Stimulated activated CD8-positive, alpha-beta memory T cell treated with anti-CD3 and anti-CD28 coated beads, Interleukin-7, amount 100 ng/mL, for 1 hour (primary cell): ENCODE measurements at regions not wholly inside any gene's neighbourhood (a gene's known extent, or its start where the extent isn't known, plus 50 kb on each side); places are given as distances from the start of the nearest gene placed in this dataset.
"Not testable (repeated sequence)": the region's sequence is repeated elsewhere in the genome, so short reads cannot be mapped to it uniquely, and the experiment has no call there.

Experiments
- DNase-seq, 2 donors: peaks; one replicate each; pipeline ENCODE4 v3.0.0-alpha.2; 2020; ENCODE audit warnings: low read depth in 2 of 2

DNA sequence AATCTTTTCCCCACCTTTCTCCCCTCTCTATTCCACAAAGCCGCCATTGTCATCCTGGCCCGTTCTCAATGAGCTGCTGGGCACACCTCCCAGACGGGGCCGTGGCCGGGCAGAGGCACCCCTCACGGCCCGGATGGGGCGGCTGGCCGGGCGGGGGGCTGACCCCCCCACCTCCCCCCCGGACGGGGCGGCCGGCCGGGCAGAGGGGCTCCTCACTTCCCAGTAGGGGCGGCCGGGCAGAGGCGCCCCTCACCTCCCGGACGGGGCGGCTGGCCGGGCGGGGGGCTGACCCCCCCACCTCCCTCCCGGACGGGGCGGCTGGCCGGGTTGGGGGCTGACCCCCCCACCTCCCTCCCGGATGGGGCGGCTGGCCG is 85.6 kb downstream of the OR2B2 start:
- DNase-seq: not testable (repeated sequence)

DNA sequence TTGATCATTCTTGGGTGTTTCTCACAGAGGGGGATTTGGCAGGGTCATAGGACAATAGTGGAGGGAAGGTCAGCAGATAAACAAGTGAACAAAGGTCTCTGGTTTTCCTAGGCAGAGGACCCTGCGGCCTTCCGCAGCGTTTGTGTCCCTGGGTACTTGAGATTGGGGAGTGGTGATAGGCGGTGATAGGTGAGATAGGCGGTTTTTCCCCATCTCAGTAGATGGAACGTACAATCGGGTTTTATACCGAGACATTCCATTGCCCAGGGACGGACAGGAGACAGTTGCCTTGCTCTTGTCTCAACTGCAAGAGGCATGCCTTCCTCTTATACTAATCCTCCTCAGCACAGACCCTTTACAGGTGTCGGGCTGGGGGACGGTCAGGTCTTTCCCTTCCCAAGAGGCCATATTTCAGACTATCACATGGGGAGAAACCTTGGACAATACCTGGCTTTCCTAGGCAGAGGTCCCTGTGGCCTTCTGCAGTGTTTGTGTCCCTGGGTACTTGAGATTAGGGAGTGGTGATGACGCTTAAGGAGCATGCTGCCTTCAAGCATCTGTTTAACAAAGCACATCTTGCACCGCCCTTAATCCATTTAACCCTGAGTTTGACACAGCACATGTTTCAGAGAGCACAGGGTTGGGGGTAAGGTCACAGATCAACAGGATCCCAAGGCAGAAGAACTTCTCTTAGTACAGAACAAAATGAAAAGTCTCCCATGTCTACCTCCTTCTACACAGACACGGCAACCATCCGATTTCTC is 86.2 kb downstream of the OR2B2 start:
- not testable (repeated sequence) for DNase-seq

DNA sequence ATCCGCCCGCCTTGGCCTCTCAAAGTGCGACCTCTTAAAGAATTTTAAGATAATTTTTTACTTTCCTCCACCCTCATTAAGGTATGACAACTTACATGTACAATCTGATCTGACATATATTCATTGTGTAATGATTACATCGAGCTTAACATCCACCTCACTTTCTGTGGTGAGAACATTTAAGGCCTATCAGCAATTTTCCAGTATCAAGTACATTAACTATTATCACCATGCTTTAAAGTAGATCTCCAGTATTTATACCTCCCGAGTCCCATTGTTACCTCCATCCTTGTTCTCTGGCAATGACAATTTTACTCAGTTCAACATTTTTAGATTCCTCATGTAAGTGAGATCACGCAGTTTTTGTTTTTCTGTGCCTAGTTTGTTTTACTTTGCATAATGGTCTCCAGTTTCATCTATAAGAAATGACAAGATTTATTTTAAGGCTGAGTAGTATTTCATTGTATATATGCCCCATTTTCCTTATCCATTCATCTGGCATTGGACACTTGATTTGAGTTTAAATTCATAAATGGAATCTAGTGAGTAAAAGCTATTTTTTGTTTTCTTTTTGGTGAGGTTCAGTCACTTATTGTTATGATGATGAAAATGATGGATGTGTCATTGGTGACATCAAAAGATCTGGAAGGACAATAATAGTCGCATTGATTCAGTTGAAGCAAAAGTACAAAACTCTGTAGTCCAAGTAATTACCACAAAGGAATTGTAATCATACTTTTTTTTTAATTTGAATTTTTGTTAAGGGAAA is 87.0 kb downstream of the OR2B2 start:
- no peak for DNase-seq

DNA sequence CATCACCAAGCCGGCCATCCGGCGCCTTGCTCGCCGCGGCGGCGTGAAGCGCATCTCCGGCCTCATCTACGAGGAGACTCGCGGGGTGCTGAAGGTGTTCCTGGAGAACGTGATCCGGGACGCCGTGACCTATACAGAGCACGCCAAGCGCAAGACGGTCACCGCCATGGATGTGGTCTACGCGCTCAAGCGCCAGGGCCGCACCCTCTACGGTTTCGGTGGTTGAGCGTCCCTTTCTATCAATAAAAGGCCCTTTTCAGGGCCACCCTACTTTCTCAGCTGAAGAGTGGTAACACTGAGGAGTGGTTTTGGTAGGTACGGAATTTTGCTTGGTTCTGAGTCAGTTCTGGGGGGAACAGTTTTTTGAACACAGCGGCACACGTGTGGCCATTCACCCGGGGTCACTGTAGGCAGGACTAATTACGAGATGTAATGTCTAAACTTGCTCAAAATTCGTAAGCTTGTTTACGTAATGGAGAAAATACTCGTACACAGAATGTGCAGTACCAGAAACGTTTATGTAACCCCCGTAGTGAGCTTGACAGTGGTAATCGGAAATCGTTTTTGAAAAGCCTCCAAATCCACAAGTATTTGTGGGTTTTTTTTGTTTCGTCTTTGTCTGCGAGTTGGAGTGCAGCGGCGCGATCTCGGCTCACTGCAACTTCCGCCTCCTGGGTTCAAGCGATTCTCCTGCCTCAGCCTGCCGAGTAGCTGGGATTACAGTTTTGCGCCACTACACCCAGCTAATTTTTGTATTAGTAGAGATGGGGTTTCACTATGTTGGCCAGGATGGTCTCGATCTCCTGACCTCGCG is 87.8 kb downstream of the OR2B2 start:
- not testable (repeated sequence) for DNase-seq

DNA sequence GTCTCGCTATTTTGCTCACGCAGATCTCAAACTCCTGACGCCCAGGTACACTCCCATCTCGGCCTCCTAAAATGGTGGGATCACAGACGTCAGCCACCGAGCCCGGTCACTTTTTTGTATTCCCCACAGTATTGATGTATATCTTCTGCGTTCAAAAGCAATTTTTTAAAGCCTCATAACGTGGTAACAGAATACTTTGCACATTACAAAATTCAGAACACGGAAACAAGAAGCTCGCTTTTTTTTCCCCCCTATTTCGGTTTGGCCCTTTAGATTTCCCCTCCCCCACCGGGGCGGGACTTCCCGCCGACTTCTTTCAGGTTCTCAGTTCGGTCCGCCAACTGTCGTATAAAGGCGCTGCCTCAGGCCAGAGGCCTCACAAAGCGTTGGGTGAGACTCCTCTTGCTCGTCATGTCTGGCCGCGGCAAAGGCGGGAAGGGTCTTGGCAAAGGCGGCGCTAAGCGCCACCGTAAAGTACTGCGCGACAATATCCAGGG is 88.4 kb downstream of the OR2B2 start:
- not testable (repeated sequence) for DNase-seq

DNA sequence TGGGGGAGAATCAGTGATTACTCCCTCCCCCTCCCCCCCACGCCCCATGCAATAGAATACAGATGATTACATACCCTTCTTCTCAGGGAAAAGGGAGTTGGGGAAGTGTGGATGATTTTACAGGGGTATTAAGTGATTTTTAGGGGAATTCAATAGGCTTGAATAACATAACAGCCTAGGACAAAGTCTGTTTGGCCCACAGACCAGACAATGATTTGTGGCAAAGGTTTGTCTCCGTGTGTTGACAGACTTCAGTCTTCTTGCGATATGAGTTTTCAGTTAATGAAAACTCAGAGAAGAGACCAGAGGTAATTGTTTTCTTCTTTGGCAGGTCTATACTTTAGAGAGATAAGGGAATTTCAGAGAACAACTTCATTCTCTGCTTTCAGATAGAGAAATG is 95.3 kb downstream of the OR2B2 start:
- DNase-seq: no peak

DNA sequence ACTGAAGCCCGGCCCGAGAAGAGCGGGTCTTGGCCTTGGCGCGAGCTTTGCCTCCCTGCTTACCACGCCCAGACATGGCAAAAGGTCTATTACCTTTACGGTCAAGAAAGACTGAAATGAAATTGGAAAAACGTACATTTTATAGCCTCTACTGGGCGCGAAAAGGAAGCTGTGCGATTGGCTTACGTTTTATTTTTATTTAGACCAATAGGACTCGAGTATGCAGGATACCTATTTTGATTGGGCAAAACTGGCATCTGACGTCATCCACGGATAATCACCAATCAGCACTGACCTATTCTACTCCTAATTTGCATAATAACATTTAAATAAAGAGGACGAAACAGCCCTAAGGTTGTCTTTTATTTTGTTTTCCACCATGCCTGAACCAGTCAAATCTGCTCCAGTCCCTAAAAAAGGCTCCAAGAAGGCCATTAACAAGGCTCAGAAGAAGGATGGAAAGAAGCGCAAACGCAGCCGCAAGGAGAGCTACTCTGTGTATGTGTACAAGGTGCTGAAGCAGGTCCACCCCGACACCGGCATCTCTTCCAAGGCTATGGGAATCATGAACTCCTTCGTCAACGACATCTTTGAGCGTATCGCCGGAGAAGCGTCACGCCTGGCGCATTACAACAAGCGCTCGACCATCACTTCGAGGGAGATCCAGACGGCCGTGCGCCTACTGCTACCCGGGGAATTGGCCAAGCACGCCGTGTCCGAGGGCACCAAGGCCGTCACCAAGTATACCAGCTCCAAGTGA is 97.4 kb downstream of the OR2B2 start:
- no peak for DNase-seq

DNA sequence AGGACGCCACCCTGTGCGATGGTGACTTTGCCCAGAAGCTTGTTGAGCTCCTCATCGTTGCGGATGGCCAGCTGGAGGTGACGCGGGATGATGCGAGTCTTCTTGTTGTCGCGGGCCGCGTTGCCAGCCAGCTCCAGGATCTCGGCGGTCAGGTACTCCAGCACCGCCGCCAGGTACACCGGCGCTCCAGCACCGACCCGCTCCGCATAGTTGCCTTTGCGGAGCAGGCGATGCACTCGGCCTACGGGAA is 97.9 kb downstream of the OR2B2 start:
- DNase-seq: not testable (repeated sequence)

DNA sequence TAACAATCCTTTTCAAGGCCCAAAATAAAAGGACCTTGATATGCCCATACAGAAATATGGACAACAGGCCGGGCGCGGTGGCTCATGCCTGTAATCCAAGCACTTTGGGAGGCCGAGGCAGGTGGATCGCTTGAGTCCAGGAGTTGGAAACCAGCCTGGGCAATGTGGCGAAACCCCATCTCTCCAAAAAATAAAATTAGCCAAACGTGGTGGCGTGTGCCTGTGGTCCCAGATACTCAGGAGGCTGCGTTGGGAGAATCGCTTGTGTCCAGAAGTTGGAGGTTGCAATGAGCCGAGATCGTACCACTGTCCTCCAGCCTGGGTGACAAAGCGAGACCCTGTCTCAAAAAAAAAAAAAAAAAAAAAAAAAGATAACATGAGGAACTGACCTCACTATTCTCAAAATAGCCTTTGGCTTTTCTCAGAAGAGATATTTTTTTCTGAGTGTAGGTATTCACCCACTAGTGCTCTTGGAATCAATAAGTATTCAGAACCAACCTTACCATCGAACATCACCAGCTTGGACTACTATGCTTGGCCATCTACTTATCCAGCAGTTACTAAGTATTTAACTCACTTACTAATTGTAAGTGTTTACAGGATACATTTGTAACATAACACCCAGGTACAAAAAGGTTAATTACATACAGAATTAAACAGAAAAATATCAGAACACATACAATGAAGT is 99.2 kb downstream of the OR2B2 start:
- DNase-seq: no peak

DNA sequence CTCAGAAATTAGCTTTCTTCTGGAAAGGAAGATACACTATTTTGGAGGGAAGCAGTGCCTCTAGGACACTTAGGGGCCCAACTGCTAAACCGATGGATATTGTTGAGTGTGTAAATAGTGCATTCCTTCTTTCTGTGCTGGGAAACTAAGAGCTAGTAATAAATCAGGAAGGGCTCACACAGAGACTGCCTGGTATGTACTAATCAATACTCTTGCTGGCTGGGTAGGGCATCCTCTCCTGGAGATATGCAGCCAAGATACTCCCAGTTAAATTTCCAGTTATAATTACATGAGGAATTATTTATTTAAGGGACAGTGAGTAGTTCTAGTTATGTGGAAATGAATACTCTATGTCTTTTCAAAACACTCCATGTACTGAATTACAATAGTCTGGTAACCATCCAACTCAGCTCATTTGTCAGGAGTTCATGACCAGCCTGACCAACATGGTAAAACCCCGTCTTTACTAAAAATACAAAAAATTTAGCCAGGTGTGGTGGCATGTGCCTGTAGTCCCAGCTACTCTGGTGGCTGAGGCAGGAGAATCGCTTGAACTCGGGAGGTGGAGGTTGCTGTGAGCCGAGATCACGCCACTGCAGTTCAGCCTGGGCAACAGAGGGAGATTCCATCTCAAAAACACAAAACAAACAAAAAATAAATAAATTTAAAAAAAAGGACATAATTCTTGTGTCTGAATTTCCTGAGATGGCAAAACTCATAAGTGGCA is 100.0 kb downstream of the OR2B2 start:
- no peak for DNase-seq

DNA sequence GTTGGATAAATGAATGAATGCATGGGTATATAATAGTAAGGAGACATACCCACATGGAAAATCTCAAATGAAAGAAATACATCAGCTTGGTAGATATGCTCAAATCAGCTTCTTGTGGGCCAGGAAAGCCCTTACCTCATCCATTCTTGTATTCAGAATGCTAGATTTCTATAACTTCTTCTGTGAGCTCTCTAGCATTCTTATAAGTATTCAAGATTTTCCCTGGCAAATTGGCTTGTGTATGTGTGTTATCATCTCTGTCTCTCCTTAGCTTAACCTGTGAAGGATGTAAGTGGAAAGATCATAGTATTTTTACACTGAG is 100.8 kb downstream of the OR2B2 start:
- no peak for DNase-seq

DNA sequence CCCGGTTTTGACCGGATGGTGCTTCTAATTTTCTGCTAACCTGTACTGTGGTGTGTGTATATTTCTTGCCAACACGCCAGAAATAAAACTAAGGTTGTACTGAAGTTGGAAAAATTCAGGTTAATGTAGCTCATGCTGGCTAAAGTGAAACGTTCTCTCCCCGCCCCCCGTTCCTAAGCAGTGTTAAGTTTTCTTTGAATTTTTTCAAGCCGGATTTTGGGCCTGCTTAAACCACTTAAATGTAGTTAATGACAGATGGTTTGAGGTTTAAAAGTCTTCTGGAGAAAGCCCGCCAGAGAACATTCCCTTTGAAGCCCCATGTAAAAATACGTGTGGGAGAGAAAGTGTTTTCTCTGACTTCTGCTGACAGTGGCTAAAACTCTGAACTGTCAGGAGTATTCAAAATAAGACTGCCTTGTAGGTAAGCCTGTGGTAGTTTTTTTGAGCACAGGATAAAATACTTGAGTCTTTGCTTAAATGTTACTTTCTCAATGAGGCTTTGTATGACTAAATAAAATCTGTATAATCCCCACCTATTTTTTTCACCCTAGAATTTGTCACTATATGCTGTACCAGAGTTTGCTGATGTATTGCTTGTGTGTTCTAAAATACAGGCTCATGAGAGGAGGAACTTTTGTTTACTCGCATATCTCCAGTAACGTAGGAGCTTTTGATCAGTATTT is 101.3 kb downstream of the OR2B2 start:
- DNase-seq: no peak

DNA sequence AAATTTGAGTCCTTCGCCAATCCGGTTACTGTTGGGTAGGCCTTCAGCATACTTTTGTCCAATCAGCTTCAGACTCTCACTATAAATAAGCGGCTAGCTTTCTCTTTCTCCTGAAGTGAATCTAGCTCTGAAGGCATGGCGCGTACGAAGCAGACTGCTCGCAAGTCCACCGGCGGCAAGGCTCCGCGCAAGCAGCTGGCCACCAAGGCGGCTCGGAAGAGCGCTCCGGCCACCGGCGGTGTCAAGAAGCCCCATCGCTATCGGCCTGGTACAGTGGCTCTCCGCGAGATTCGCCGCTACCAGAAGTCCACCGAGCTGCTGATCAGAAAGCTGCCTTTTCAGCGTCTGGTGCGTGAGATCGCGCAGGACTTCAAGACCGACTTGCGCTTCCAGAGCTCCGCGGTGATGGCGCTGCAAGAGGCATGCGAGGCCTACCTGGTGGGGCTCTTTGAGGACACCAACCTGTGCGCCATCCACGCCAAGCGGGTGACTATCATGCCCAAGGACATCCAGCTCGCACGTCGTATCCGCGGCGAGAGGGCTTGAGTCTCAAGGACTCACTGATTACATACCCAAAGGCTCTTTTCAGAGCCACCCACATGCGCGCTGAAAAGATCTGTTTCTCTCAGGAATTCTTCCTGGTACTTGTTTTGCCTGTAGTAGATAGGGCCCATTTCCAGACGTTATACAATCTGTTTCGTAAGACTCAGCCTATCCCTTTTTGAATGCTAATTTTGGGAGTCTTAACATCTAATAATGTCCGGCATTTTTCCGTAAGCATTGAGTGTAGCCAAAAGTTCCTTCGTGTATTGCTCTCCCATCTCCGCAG is 102.0 kb downstream of the OR2B2 start:
- DNase-seq: peak; percentile 46 to 49

DNA sequence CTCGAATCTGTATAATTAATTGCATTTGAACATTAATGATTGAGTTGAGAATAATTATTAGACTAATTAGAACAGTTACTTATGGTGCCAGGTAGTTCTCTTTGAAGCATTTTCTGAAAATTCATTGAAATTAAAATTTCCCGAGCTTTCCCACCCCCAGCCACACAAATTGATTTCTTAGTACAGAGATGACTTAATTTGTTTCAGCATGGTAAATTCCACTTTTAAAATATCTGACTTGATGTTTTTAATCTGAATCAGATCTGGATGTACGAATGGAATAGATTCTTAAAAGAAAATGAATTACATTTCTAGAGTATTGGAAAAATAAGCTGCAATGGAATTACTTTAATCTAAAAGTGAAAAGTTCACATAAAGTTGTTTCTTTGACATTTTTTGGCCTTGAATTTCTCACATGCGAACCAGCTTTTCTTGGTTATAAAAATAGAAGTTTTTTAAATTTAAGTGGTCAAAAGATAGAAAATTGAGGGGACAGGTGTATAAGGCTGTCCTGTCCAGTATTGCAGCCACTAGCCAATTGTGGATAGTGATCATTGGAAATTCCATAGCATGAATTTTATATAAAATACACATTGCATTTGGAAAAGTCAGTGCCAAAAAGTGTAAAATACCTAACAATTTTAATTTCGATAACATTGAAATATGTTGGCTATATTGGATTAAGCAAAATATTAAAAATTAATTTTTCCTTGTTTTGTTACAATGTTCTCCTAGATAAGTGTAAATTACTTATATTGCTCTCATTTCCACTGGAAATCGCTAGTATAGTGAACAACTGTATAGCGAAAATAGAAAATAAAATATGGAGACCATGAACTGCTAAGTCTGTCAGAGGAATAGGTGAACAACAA is 102.9 kb downstream of the OR2B2 start:
- no peak for DNase-seq

DNA sequence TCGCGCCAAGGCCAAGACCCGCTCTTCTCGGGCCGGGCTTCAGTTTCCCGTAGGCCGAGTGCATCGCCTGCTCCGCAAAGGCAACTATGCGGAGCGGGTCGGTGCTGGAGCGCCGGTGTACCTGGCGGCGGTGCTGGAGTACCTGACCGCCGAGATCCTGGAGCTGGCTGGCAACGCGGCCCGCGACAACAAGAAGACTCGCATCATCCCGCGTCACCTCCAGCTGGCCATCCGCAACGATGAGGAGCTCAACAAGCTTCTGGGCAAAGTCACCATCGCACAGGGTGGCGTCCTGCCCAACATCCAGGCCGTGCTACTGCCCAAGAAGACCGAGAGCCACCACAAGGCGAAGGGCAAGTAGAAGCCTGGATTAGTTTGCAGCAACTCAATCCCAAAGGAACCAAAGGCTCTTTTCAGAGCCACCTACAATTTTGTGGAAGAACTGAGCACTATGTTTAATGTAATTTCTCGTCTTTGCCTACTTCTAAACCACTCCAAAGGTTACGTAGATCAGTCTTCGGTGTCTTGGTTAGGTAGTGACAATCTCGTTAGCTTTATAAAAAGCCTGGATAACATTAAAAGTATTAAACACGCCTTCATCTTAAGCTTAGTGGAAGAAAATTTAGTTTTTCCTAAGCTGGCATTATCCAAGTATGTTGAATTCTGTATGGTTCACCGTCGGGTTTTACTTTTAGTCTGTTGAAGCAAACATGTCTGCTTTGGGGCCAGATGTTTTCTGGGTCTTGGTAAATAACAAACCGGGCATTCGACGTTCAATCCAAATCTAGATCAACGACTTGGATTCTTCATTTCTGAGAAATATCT is 103.7 kb downstream of the OR2B2 start:
- DNase-seq: not testable (repeated sequence)

DNA sequence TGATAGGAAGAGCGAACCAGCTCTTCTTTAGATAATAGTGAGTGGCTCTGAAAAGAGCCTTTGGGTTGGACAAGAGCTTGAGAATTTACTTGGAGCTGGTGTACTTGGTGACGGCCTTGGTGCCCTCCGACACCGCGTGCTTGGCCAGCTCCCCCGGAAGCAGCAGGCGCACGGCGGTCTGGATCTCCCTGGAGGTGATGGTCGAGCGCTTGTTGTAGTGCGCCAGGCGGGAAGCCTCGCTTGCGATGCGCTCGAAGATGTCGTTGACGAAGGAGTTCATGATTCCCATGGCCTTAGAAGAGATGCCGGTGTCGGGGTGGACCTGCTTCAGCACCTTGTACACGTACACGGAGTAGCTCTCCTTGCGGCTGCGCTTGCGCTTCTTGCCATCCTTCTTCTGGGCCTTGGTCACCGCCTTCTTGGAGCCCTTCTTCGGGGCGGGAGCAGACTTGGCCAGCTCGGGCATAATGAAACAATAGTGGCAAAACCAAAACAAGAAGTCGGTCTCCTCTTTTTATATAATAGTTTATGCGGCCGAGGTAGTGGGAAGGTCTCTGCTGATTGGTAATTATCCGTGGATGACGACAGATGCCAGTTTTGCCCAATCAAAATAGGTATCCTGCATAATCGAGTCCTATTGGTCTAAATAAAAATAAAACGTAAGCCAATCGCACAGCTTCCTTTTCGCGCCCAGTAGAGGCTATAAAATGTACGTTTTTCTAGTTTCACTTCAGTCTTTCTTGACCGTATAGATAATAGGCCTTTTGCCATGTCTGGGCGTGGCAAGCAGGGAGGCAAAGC is 104.6 kb downstream of the OR2B2 start:
- not testable (repeated sequence) for DNase-seq
